PC-9 (cell line): ENCODE measurements at regions not wholly inside any gene's neighbourhood (a gene's known extent, or its start where the extent isn't known, plus 50 kb on each side); places are given as distances from the start of the nearest gene placed in this dataset.
"Not testable (repeated sequence)": the region's sequence is repeated elsewhere in the genome, so short reads cannot be mapped to it uniquely, and the experiment has no call there.

Experiments
- BruUV-seq: library from RNA; stranded (reverse); fragments of 400-500 nt; replicated peaks from 2 replicates; lab custom pipeline; 2021; lab: Mats Ljungman, UMichigan
- CTCF ChIA-PET: fragments of 300-600 bp; sonication (Branson Sonifier 250); formaldehyde crosslinking; loops from one replicate; lab custom pipeline; 2022; ENCODE audit warnings: antibody characterized with exemption; lab: Charles Lee
- POLR2A ChIA-PET: fragments of 300-600 bp; sonication (Branson Sonifier 250); formaldehyde crosslinking; loops from one replicate; lab custom pipeline; 2022; ENCODE audit warnings: antibody characterized with exemption; ENCODE audit not compliant: unreplicated experiment; lab: Charles Lee
- DNase-seq, 2 experiments: peaks; one replicate each; pipeline versions ENCODE4 v3.0.0 to v3.0.0-alpha.2; 2015 to 2022; ENCODE audit warnings: mixed read lengths in 1 of 2
- H2AFZ ChIP-seq: fragments of 200-600 bp; sonication (generic); 2 replicates; pipeline ENCODE4 v1.8.1; 2017; ENCODE audit warnings: antibody characterized with exemption
- H3F3A ChIP-seq: fragments of 200-600 bp; sonication (generic); 2 replicates; pipeline ENCODE4 v1.8.1; 2017; ENCODE audit warnings: antibody characterized with exemption, mild to moderate bottlenecking, low read depth; ENCODE audit not compliant: insufficient read depth
- H3K27ac ChIP-seq: fragments of 200-600 bp; sonication (generic); 2 replicates; pipeline ENCODE4 v1.6.1; 2016; ENCODE audit warnings: mixed run types
- H3K27me3 ChIP-seq: fragments of 200-600 bp; sonication (generic); 2 replicates; pipeline ENCODE4 v1.6.1; 2016; ENCODE audit warnings: low read depth, mixed run types; ENCODE audit not compliant: insufficient read depth
- H3K36me3 ChIP-seq: fragments of 200-600 bp; sonication (generic); 2 replicates; pipeline ENCODE4 v1.6.1; 2016; ENCODE audit warnings: low read depth, mixed run types
- H3K4me1 ChIP-seq: fragments of 200-600 bp; sonication (generic); replicated peaks from 2 replicates; pipeline ENCODE4 v1.6.1; 2016; ENCODE audit warnings: mixed run types; ENCODE audit not compliant: insufficient read depth
- H3K4me2 ChIP-seq: fragments of 200-600 bp; sonication (generic); 2 replicates; pipeline ENCODE4 v1.6.1; 2017; ENCODE audit warnings: mixed run types
- H3K4me3 ChIP-seq: fragments of 200-600 bp; sonication (generic); 2 replicates; pipeline ENCODE4 v1.6.1; 2016; ENCODE audit warnings: mixed run types
- H3K79me2 ChIP-seq: fragments of 200-600 bp; sonication (generic); 2 replicates; pipeline ENCODE4 v1.6.1; 2017; ENCODE audit warnings: low read depth, mixed run types
- H3K9me2 ChIP-seq: fragments of 200-600 bp; sonication (generic); 2 replicates; pipeline ENCODE4 v1.8.1; 2017; ENCODE audit warnings: mild to moderate bottlenecking; ENCODE audit not compliant: insufficient read depth
- H3K9me3 ChIP-seq: fragments of 200-600 bp; sonication (generic); 2 replicates; pipeline ENCODE4 v1.8.1; 2016; ENCODE audit warnings: low read depth; ENCODE audit not compliant: insufficient read depth
- H4K20me1 ChIP-seq: fragments of 200-600 bp; sonication (generic); 2 replicates; pipeline ENCODE4 v1.8.1; 2017; ENCODE audit not compliant: insufficient read depth
- EZH2 ChIP-seq: fragments of 200-600 bp; sonication (generic); IDR thresholded peaks from 2 replicates; pipeline ENCODE4 v1.8.0; 2017; ENCODE audit warnings: antibody characterized with exemption, low read depth
- intact Hi-C: fragments of 100-400 bp; cut with micrococcal nuclease; formaldehyde crosslinking; loops from one replicate; pipeline ENCODE4 v1.10.0; 2022; ENCODE audit not compliant: unreplicated experiment
- TF ChIP-seq, protein P1 (sequence below): fragments of 200-600 bp; sonication (generic); conservative IDR thresholded peaks from 2 replicates; pipeline ENCODE4 v1.6.1; 2017; ENCODE audit warnings: mixed run types, antibody characterized with exemption, mild to moderate bottlenecking, moderate library complexity

DNA sequence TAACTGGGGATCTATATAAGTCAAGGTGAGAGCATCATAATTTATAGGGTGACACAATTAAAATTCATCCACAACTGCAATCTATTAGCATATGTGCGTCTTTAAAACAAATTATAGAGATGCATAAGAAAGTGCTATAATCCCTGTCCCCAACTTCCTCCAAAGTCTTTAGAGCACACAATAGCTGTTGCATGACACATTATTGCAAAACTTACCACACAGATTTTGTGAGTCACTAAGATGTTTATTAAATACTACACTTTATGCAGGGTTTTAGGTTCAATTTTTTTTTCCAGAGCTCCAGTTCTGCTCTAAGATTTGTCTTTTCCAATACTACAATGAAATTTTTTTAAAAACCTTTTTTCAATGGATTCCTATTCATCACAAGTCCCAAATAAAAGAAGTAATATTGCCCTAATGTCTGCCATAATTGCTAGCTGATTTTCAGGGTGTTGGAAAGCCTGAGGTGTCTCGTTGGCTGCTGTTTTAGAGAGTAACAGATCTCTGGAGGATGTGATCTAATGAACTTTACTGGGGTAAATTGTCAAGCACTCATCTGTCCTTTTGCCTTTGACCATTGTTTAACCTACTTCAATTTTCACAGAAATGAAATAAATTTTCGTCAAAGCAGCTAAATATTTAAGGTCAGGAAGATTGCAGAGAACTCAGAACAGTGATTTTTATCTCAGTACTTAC lies 250.5 kb upstream of the NETO1 start:
- Histone ChIP-seq H3K4me1 (peaks cover 6% of the 10 kb centered on the region), H3K36me3 (no peaks in the 10 kb centered on the region), H4K20me1 (no peaks in the 10 kb centered on the region), H3K9me3 (peaks cover 12% of the 10 kb centered on the region; the same call in 1 of the 2 replicates), H3K4me2 (no peak overlapping the region), H3K27me3 (no peaks in the 10 kb centered on the region), H3K79me2 (no peaks in the 10 kb centered on the region), H2AFZ (no peak overlapping the region), H3F3A (no peaks in the 10 kb centered on the region), H3K4me3 (no peak overlapping the region), H3K9me2 (no peaks in the 10 kb centered on the region), H3K27ac (no peak overlapping the region)
- intact Hi-C loops = no loop called here
- no TSS peak for BruUV-seq
- CTCF ChIA-PET = no interaction called here
- no peak for TF ChIP-seq EZH2
- TF ChIP-seq, protein P1, sequence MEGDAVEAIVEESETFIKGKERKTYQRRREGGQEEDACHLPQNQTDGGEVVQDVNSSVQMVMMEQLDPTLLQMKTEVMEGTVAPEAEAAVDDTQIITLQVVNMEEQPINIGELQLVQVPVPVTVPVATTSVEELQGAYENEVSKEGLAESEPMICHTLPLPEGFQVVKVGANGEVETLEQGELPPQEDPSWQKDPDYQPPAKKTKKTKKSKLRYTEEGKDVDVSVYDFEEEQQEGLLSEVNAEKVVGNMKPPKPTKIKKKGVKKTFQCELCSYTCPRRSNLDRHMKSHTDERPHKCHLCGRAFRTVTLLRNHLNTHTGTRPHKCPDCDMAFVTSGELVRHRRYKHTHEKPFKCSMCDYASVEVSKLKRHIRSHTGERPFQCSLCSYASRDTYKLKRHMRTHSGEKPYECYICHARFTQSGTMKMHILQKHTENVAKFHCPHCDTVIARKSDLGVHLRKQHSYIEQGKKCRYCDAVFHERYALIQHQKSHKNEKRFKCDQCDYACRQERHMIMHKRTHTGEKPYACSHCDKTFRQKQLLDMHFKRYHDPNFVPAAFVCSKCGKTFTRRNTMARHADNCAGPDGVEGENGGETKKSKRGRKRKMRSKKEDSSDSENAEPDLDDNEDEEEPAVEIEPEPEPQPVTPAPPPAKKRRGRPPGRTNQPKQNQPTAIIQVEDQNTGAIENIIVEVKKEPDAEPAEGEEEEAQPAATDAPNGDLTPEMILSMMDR = no peak
- POLR2A ChIA-PET = interaction anchor here (0.6 kb wide), 1 partner anchor 248 kb away, joined by 4 read pairs; no protein-coding TSS in a partner anchor
- peak in 1 of 2 experiments; percentile 55 for DNase-seq

DNA sequence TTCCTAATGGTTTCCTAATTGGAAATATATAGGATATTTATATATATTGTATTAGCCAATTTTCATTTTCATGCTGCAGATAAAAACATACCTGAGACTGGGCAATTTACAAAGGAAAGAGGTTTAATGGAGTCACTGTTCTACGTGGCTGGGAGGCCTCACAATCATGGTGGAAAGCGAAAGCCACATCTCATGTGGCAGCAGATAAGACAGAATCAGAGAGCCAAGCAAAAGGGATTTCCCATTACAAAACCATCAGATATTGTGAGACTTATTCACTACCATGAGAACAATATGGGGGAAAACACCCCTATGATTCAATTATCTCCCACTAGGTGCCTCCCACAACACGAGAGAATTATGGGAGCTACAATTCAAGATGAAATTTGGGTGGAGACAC lies 242.5 kb upstream of the NETO1 start:
- no peak overlapping the region for H3K4me2 ChIP-seq
- H3F3A ChIP-seq = no peaks in the 10 kb centered on the region
- H2AFZ ChIP-seq = no peak overlapping the region
- ChIA-PET CTCF (no interaction called here), POLR2A (no interaction called here)
- H3K9me2 ChIP-seq = no peaks in the 10 kb centered on the region
- H3K27me3 ChIP-seq = no peaks in the 10 kb centered on the region
- no TSS peak for BruUV-seq
- peaks cover under 1% of the 10 kb centered on the region; the same call in 1 of the 2 replicates for H3K9me3 ChIP-seq
- intact Hi-C loops = no loop called here
- H3K79me2 ChIP-seq = no peaks in the 10 kb centered on the region
- H3K36me3 ChIP-seq = no peaks in the 10 kb centered on the region
- no peak for DNase-seq
- H3K27ac ChIP-seq = no peak overlapping the region
- H3K4me1 ChIP-seq = no peaks in the 10 kb centered on the region
- H3K4me3 ChIP-seq = no peak overlapping the region
- no peaks in the 10 kb centered on the region for H4K20me1 ChIP-seq
- TF ChIP-seq, protein P1 = no peak
- TF ChIP-seq EZH2 = no peak

DNA sequence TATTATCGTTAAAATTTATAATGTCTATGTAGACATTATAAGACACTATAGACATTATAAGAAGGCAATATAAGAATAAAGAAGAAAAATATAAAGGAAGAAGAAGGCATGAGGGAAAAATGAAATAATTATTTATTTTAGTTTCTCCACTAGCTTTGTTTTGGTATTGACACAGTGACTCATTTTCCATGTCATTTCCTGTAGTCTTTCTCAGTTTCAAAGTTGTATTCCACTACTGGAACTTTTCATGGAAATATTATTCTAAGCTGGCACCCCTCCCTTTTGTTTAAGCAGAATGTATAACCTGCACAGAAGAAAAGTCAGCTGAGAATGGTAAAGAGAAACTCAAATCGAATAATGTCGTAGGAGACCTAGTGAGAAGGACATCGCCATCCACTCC lies 234.2 kb upstream of the NETO1 start:
- intact Hi-C loops = no loop called here
- Histone ChIP-seq H3K79me2 (no peaks in the 10 kb centered on the region), H2AFZ (0 out of 2 replicates have a peak overlapping the region, but pooled peaks have one; percentile 29), H3K9me2 (no peaks in the 10 kb centered on the region), H4K20me1 (no peaks in the 10 kb centered on the region), H3K27ac (peak overlapping the region; percentile 60), H3K4me3 (no peak overlapping the region), H3K4me2 (no peak overlapping the region), H3K9me3 (0 out of 2 replicates have a peak, but pooled peaks cover 12% of the 10 kb centered on the region), H3K36me3 (no peaks in the 10 kb centered on the region), H3K4me1 (no peaks in the 10 kb centered on the region), H3K27me3 (no peaks in the 10 kb centered on the region), H3F3A (peaks cover 5% of the 10 kb centered on the region)
- POLR2A ChIA-PET = no interaction called here
- TF ChIP-seq, protein P1 = no peak
- no peak for TF ChIP-seq EZH2
- DNase-seq = no peak
- no TSS peak for BruUV-seq
- CTCF ChIA-PET = no interaction called here

DNA sequence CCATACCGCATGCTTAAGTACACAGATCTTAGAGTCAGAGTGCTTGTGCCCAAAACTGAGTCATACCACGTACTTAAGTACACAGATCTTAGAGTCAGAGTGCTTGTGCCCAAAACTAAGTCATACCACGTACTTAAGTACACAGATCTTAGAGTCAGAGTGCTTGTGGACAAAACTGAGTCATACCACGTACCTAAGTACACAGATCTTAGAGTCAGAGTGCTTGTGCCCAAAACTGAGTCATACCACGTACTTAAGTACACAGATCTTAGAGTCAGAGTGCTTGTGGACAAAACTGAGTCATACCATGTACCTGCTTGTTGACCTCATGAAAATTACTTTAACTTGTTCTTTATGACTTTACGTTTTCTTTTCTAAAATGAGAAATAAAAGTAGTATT lies 233.7 kb upstream of the NETO1 start:
- H3K27ac ChIP-seq = peak overlapping the region; percentile 60
- H3K4me3 ChIP-seq, H3K36me3 ChIP-seq, intact Hi-C loops, POLR2A ChIA-PET, H3K4me2 ChIP-seq, H3F3A ChIP-seq, H3K27me3 ChIP-seq, BruUV-seq, H3K9me2 ChIP-seq, CTCF ChIA-PET, H3K4me1 ChIP-seq, H4K20me1 ChIP-seq, H3K79me2 ChIP-seq: not testable (repeated sequence)
- 0 out of 2 replicates have a peak, but pooled peaks cover 12% of the 10 kb centered on the region for H3K9me3 ChIP-seq
- peak in 1 of 2 experiments; percentile 88 for DNase-seq
- 0 out of 2 replicates have a peak overlapping the region, but pooled peaks have one; percentile 29 for H2AFZ ChIP-seq
